Mammary epithelial cell (primary cell): ENCODE measurements at regions not wholly inside any gene's neighbourhood (a gene's known extent, or its start where the extent isn't known, plus 50 kb on each side); places are given as distances from the start of the nearest gene placed in this dataset.

Experiments
- CTCF ChIP-seq, 2 donors: IDR thresholded peaks in 1 of 2; conservative IDR thresholded peaks in 1 of 2; 2 replicates each; pipeline ENCODE4 v1.5.1; 2011 to 2012; ENCODE audit warnings: inconsistent platforms in 2 of 2, low read length in 2 of 2, mild to moderate bottlenecking in 2 of 2, control low read depth in 1 of 2, low read depth in 1 of 2; ENCODE audit not compliant: insufficient read depth in 1 of 2; ENCODE audit errors: extremely low read depth in 1 of 2
- EZH2 ChIP-seq: IDR thresholded peaks from 2 replicates; pipeline ENCODE4 v1.6.1; 2012; ENCODE audit warnings: low read length, inconsistent platforms, borderline replicate concordance

- TF ChIP-seq CTCF (conservative IDR thresholded peaks at IDR 0.05 in 1 of 2, IDR thresholded peaks at IDR 0.05 in 1 of 2; ENCODE audit: extremely low read depth in 1 of 2, insufficient read depth in 1 of 2, low read depth in 1 of 2, low read length in 2 of 2) (no peak), EZH2 (no peak)
Measured at GRCh38 chr12:24714237-24714636, 234.7 kb downstream of the BCAT1 start.
